Keratinocyte (primary cell): ENCODE measurements at regions not wholly inside any gene's neighbourhood (a gene's known extent, or its start where the extent isn't known, plus 50 kb on each side); places are given as distances from the start of the nearest gene placed in this dataset.

Experiments
- EZH2 ChIP-seq: IDR thresholded peaks from one replicate; pipeline ENCODE4 v1.6.1; 2012; ENCODE audit warnings: inconsistent platforms, mild to moderate bottlenecking, low read length, moderate library complexity
- TF ChIP-seq, protein P1 (sequence below), 3 experiments: IDR thresholded peaks in 1 of 3; conservative IDR thresholded peaks in 1 of 3; optimal IDR thresholded peaks in 1 of 3; 2 replicates in 2 of 3; 3 replicates in 1 of 3; pipeline versions ENCODE3 to v1.5.1; 2011; ENCODE audit warnings: low read length in 3 of 3, mild to moderate bottlenecking in 3 of 3, moderate library complexity in 2 of 3, control low read depth in 1 of 3, inconsistent platforms in 1 of 3; ENCODE audit not compliant: insufficient read depth in 2 of 3; ENCODE audit errors: extremely low read depth in 1 of 3

DNA sequence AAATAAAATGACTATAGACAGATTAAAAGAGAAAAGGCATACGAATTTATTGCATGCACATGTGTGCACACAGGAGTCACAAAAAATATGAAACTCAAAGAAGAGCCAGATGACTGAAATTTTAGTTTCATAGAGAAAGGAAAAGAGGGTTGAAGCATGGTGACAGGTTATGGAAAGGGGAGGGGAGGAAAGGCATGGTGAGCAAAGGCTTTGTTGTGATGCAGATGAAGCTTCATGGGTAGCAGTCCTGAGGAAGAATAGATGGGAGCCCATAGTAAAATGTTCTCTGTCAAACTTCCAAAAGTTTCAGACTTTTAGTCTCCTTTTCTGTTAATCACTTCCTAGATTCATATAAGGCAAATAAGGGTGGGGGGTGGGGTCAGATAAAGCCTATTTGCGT is 612.7 kb upstream of the ATP2B1 start:
- TF ChIP-seq, protein P1, sequence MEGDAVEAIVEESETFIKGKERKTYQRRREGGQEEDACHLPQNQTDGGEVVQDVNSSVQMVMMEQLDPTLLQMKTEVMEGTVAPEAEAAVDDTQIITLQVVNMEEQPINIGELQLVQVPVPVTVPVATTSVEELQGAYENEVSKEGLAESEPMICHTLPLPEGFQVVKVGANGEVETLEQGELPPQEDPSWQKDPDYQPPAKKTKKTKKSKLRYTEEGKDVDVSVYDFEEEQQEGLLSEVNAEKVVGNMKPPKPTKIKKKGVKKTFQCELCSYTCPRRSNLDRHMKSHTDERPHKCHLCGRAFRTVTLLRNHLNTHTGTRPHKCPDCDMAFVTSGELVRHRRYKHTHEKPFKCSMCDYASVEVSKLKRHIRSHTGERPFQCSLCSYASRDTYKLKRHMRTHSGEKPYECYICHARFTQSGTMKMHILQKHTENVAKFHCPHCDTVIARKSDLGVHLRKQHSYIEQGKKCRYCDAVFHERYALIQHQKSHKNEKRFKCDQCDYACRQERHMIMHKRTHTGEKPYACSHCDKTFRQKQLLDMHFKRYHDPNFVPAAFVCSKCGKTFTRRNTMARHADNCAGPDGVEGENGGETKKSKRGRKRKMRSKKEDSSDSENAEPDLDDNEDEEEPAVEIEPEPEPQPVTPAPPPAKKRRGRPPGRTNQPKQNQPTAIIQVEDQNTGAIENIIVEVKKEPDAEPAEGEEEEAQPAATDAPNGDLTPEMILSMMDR (optimal IDR thresholded peaks at IDR 0.05 in 1 of 3, IDR thresholded peaks at IDR 0.05 in 1 of 3, conservative IDR thresholded peaks at IDR 0.05 in 1 of 3; ENCODE audit: extremely low read depth in 1 of 3, insufficient read depth in 2 of 3, low read length in 3 of 3): no peak
- TF ChIP-seq EZH2: no peak
